ENCODE measurements at regions not wholly inside any gene's neighbourhood (a gene's known extent, or its start where the extent isn't known, plus 50 kb on each side); places are given as distances from the start of the nearest gene placed in this dataset.

GRCh38 chr5:85841653-85842052, 776.1 kb upstream of the COX7C start:
- TF ChIP-seq REST (IDR thresholded peaks at IDR 0.05; ENCODE audit: low read depth) (no peak), USF1 (IDR thresholded peaks at IDR 0.05) (no peak), TCF12 (IDR thresholded peaks at IDR 0.05; ENCODE audit: low read depth) (no peak), YY1 (IDR thresholded peaks at IDR 0.05; ENCODE audit: low read depth) (no peak), TEAD4 (IDR thresholded peaks at IDR 0.05) (no peak), EGR1 (IDR thresholded peaks at IDR 0.05) (no peak), ZBTB7A (IDR thresholded peaks at IDR 0.05; ENCODE audit: low read depth) (no peak), NFIC (IDR thresholded peaks at IDR 0.05) (no peak), EP300 (IDR thresholded peaks at IDR 0.05; ENCODE audit: borderline replicate concordance) (no peak), RAD21 (IDR thresholded peaks at IDR 0.05; ENCODE audit: low read depth) (no peak), MAX (IDR thresholded peaks at IDR 0.05) (no peak), CREB1 (IDR thresholded peaks at IDR 0.05; ENCODE audit: low read depth) (no peak), FOXM1 (IDR thresholded peaks at IDR 0.05; ENCODE audit: borderline replicate concordance, low read depth) (no peak)

- TF ChIP-seq EP300 (IDR thresholded peaks at IDR 0.05; ENCODE audit: borderline replicate concordance) = no peak
- no peak for TF ChIP-seq REST (IDR thresholded peaks at IDR 0.05; ENCODE audit: low read depth)
- no peak for TF ChIP-seq TEAD4 (IDR thresholded peaks at IDR 0.05)
- TF ChIP-seq RAD21 (IDR thresholded peaks at IDR 0.05; ENCODE audit: low read depth) = no peak
Measured at GRCh38 chr5:85843535-85843934, 774.2 kb upstream of the COX7C start.

- TF ChIP-seq RAD21 (IDR thresholded peaks at IDR 0.05; ENCODE audit: low read depth) (no peak), USF1 (IDR thresholded peaks at IDR 0.05) (no peak), YY1 (IDR thresholded peaks at IDR 0.05; ENCODE audit: low read depth) (no peak), CEBPB (IDR thresholded peaks at IDR 0.05) (no peak), NFIC (IDR thresholded peaks at IDR 0.05) (no peak), TCF12 (IDR thresholded peaks at IDR 0.05; ENCODE audit: low read depth) (no peak), TEAD4 (IDR thresholded peaks at IDR 0.05) (no peak), ZBTB7A (IDR thresholded peaks at IDR 0.05; ENCODE audit: low read depth) (no peak), EP300 (IDR thresholded peaks at IDR 0.05; ENCODE audit: borderline replicate concordance) (no peak), FOXM1 (IDR thresholded peaks at IDR 0.05; ENCODE audit: borderline replicate concordance, low read depth) (no peak), EGR1 (IDR thresholded peaks at IDR 0.05) (no peak), REST (IDR thresholded peaks at IDR 0.05; ENCODE audit: low read depth) (no peak), CREB1 (IDR thresholded peaks at IDR 0.05; ENCODE audit: low read depth) (no peak), MAX (IDR thresholded peaks at IDR 0.05) (no peak), TAF1 (IDR thresholded peaks at IDR 0.05; ENCODE audit: low read depth) (no peak)
Measured at GRCh38 chr5:85849411-85849810, 768.3 kb upstream of the COX7C start.

- TF ChIP-seq REST (IDR thresholded peaks at IDR 0.05; ENCODE audit: low read depth) (no peak), YY1 (IDR thresholded peaks at IDR 0.05; ENCODE audit: low read depth) (no peak), TAF1 (IDR thresholded peaks at IDR 0.05; ENCODE audit: low read depth) (no peak), RAD21 (IDR thresholded peaks at IDR 0.05; ENCODE audit: low read depth) (no peak), EGR1 (IDR thresholded peaks at IDR 0.05) (no peak), TEAD4 (IDR thresholded peaks at IDR 0.05) (no peak), MAX (IDR thresholded peaks at IDR 0.05) (no peak), USF1 (IDR thresholded peaks at IDR 0.05) (no peak), NFIC (IDR thresholded peaks at IDR 0.05) (no peak), EP300 (IDR thresholded peaks at IDR 0.05; ENCODE audit: borderline replicate concordance) (no peak), TCF12 (IDR thresholded peaks at IDR 0.05; ENCODE audit: low read depth) (no peak), FOXM1 (IDR thresholded peaks at IDR 0.05; ENCODE audit: borderline replicate concordance, low read depth) (no peak), ZBTB7A (IDR thresholded peaks at IDR 0.05; ENCODE audit: low read depth) (no peak), CREB1 (IDR thresholded peaks at IDR 0.05; ENCODE audit: low read depth) (no peak), CEBPB (IDR thresholded peaks at IDR 0.05) (no peak)
Measured at GRCh38 chr5:85865296-85865695, 752.4 kb upstream of the COX7C start.
